GM21529 (cell line): ENCODE measurements at regions not wholly inside any gene's neighbourhood (a gene's known extent, or its start where the extent isn't known, plus 50 kb on each side); places are given as distances from the start of the nearest gene placed in this dataset.
"Not testable (repeated sequence)": the region's sequence is repeated elsewhere in the genome, so short reads cannot be mapped to it uniquely, and the experiment has no call there.

ENCODE experiments used
- ATAC-seq: cut with Tn5 transposase; IDR thresholded peaks from one replicate; pipeline ENCODE4 v1.9.1; 2021; ENCODE audit not compliant: unreplicated experiment

DNA sequence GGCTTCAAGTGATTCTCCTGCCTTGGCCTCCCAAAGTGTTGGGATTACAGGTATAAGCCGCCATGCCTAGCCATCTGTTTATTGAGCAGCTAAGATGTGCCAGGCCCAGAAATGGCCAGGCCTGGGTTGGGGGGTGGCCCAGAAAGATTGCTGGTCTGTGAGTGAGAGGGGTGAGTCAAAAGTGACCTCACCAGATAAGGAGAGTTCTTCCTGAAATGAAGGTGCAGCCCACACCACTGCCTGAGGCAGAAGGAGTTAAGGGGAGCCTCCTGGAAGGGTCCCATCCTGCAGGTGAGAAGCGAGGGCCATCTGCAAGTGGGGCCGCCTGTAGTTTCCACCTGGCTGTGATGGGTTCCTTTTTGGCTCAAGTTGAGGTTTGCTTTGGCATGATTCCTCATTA lies 96.9 kb upstream of the KLF4 start:
- no peak for ATAC-seq

DNA sequence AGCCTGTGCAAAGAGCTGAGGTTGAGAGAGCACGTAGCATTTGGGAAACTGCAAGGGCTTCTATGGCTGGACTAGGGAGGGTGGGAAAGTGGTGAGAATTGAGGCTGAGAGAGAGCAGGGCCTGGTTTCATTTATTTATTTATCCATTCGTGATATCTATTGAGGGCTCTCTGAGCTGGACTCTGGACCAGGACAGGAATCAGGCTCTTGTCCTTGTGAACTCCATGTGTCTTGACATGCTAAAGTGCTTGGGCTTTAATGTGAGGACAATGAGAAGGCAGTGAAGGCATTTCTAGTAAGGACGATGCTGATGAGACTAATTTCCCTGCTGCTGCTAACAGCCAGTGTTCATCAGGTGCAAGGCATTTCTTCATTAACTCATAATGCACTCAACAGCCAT lies 95.9 kb upstream of the KLF4 start:
- ATAC-seq = no peak

DNA sequence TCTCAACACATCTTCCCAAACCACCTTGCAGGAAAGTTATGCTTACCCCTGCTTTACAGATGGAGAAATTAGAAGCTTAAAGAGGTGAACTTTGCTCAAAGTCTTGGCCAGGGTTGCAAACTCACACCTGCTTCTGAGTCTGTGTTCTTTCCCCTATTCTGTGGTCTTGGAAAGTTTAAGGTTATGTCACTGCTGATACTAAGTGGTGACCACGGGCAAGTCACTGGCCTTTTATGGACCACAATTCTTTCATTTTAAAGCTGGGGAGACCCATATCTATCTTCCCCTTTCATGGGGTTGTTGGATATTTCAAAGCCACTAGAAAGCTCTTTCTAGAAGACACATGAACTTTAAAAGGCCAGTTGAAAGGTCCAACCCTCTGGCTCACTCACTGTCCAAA lies 95.4 kb upstream of the KLF4 start:
- ATAC-seq = no peak

DNA sequence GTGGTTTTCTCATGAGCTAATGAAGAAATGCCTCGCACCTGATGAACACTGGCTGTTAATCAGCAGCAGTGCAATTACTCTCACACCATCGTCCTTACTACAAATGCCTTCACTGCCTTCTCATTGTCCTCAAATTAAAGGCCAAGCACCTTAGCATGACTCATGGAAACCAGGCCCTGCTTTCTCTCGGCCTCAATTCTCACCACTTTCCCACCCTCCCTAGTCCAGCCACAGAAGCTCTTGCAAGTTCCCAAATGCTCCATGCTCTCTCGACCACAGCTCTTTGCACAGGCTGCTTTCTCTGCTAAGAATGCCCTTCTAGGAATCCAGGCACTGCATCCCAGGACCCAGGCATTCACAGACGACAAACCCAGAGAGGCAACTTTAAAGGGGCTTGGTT lies 94.6 kb upstream of the KLF4 start:
- no peak for ATAC-seq

DNA sequence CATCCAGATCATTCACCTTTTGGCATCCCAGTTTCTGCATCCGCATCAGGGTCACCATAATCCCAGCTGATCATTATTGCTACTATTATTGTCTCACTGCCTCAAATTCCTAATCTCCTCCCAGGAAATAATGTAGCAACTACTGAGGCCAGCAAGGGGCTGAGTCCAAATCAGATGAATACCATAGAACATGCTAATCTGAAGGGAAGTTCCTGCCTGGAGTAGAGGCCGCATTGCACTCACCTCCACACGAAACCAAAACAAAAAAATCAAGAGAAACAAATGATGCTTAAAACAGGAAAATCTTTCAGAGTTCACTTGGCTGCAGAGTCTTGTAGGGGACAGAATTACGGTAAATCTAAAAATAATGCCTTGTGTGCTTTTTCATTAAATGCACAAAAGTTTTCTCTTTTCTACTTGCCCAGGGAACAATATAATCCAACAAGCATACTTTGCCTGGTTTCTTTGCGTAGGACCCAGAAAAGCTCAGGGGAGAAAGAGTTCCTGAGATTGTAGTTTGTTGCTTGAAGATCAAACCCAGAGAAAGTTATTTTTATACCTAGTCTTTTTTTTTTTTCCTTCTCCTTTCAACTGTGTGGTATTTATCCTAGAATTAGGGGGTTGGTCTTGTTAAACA lies 87.7 kb upstream of the KLF4 start:
- ATAC-seq = no peak

DNA sequence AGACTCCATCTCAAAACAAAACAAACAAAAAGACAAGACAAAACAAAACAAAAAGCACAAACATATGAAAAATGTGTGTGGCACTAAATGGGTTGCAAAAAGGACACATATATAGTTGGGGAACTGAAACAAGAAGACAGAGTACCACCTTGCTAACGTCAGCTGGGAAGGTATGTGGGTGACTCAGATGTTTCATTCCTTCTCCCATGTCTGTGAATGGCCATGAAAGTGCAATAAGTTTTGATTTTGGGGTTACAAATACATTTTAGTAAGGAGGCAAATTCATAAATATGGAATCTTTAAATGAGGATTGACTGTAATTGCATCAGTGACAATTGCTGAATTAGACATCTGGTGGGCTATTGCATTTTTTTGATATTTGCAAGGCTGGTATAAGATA lies 81.6 kb upstream of the KLF4 start:
- ATAC-seq = no peak

DNA sequence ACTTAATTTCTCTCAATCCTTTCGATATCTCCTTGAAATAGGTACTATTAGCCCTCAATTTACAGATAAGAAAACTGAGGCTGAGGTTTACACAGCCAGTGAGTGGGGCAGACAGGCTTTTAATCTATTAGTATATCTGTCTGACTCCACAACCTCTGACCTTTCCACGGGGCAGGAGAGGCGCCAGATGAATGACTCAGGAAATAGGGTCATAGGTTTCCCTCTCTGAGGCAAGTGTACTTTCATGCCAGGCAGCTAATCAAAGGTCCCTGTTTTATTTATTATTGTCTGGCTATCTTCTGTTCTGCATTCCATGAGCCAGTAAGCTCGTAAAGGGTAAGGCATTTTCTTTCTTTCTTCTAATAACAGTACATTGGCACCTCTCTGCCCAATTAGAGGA lies 79.6 kb upstream of the KLF4 start:
- no peak for ATAC-seq

DNA sequence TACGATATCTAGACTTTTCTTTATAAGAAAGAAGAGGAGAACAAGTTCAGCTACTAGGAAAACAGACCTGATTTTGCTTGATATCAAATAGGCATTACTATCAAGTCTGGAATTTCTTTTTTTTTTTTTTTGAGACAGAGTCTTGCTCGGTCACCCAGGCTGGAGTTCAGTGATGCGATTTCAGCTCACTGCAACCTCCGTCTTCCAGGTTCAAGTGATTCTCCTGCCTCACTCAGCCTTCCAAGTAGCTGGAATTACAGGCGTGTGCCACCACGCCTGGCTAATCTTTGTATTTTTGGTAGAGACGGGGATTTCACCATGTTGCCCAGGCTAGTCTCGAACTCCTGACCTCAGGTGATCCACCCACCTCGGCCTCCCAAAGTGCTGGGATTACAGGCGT lies 78.8 kb upstream of the KLF4 start:
- not testable (repeated sequence) for ATAC-seq

DNA sequence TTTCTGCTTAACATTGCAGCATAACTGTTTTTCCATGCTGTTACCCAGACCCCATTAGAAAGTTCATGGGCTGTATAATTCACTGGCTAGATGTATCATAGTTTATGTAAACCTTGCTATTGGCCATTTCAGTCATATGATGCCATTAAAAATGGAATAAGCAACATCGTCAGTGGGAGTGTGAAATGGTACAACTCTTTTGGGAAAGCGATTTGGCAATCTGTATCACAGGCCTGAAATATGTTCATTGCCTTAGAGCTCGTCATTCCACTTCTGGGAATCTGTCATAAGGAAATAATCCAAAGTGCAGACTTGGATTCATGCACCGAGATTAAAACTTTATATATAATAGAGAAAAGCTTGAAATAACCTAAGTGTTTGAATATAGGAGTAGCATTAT lies 77.9 kb upstream of the KLF4 start:
- no peak for ATAC-seq

DNA sequence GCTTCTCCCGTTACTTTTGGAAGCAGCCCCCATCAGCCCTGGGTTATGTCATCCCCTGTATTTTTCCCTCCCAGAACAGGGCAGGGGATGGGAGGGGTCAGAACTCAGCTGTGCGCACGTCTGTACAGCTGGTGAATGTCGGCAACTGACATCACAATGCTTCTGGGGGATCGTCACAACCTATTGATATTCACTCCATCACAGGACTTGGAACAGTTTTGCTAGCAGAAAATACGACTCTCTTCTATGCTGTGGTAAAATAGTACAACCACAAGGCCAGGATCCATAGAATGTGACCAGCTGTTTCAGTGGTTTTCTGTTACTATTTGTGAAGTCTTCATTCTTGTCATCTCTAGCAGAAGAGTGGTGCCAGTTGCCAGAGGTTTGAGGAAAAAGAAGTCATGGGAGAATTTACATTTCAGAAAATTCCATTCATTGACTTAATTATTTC lies 77.1 kb upstream of the KLF4 start:
- ATAC-seq = no peak

DNA sequence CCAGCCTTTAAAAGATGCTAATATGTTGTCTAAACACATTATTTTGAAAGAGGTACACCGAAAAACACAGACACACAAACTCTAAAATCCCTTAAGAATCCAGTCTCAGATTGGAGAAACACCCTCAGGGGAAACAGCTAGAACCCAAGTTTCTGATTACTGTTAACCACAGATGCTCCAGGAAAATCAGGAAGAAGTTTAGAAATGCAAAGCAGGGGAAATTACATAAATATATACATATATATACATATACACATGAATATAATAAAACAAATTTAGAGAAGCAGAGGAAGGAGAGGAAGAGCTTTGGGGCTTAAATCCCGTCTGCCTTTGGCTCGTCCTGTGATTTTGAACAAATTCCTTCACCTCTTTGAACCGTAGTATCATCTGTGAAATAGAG lies 73.2 kb upstream of the KLF4 start:
- no peak for ATAC-seq

DNA sequence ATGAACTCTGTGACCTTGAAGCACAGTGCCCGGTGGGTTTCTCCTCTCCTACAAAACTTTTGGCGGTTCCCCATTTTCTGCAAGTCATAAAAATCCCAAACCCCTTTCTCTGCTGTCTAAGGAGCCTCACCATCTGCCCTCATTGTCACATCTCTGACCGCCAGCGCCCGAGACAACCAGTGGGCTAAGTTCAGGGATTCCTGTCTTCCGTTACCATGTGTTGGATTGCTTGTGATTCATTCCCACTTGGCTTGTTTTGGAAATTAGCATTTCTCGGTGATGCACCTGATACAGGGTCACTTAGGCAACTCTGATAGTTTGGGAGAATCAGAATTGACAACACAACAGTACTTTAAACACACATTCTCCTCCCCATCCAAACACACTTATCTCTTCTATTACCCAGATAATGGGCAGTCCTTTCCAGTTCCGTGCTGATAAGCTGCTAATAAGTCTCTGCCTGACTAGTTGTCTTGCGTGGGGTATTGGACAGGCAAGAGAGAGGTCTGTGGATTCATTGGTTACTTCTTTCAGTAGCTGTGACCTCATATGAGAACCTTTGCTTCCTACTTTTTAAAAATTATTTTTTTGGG lies 70.0 kb upstream of the KLF4 start:
- ATAC-seq = no peak

DNA sequence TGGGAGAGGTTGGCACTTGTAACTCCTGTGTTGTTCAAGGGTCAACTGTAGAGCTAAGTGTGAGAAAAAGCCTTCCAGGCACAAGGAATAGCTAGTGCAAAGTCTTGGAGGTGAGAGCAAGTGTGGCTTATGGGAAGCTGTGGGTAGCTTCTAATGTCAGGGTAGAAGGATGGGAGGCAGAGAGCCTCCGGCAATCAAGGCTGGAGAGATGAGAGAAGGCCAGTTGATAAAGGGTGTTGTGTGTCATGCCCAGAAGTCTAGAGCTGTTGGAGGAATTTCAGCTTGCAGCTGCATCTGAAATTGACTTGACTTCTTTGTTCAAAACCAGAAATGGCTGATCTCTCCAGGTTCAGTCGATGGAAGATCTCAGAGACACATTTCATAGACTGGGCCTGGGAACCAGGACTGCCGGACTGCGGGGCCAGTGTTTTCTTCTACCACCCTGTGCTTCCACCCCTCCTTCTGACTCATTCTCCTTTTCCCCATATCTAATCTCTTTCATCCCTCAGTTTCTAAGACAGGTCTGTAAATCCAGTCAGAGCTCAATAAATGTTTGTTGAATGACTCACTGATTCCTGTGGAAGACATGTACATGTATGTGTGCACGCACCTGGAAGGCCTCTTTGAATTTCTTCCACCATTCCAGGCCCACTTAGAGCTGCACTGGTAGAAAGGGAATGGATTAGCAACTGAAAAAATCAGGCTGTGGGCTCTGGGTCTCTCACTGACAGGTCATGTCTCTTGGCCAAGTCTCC lies 67.8 kb upstream of the KLF4 start:
- no peak for ATAC-seq

DNA sequence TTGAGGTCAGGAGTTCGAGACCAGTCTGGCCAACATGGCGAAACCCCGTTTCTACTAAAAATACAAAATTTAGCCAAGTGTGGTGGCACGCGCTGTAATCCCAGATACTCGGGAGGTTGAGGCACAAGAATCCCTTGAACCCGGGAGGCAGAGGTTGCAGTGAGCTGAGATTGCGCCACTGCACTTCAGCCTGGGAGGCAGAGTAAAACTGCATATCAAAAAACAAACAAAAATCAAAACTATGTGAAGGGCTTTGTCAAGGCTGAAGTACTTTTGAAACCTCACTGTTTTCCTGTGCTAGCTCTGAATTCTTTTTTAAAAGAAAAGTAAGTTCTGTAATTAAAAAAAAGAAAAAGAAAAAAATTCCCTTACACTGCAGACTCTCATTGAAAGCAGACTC lies 65.1 kb upstream of the KLF4 start:
- no peak for ATAC-seq

DNA sequence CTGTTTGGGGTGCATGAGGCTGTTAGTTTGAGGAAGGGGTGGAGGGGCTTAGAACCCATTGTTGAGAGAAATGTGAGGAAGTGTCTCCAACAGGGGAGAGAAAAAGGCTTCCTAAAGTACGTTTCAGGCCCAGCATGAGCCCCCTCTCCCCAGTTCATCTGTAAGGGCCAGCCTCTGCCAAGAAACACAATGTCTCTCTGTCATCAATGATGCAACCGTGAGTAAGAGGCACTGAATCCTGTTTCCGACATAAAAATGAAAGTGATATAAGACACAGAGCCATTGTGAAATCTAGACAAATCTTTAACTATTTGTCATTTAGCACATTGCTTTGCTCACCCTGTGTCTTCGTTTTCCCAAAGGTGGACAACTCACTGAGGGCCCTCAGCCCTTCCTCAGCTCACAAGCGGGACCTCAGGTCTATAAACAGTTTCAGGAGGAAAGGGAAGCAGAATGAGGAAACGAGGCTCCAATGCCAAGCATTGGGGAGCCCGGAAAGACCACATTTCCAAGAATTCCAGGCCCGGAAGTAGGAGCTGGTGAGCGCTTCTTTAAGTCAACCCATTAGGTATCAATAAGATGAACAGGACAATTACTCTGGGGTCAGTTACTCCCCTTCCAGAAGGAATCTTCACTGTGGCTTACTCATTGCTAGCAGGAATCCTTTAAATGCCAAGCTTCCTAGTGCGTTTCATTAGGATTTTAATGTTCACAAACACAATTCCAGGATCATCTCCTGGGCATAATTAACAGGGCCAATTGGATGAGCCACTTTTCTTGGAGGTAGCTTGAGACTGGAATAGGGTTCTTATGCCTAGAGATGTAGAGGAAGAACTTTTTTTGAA lies 59.0 kb upstream of the KLF4 start:
- ATAC-seq = no peak

DNA sequence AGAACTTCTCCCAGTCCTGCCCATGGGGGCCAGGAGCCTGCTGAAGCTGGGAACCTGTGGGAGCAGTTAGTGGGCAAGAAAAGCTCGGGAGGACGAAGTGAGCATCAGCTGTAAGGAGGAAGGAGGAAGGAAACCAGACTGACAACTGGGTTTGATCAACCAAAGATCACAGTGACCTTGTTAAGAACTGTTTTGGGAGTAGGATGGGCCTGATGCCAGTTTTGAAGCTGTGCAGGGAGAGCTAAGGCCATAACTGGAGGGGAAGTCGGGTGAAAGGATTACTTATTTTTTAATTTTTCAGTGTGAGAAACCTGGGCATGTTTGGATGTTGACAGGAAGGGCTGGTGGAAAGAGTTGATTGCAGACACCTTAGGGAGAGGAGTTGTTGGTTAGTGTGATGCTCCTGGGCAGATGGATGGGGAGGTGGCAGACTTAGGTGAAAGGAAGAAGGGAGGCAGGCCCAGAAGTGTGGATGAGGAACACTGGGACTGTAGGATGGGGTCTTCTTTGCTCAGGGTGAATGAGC lies 58.3 kb upstream of the KLF4 start:
- no peak for ATAC-seq

DNA sequence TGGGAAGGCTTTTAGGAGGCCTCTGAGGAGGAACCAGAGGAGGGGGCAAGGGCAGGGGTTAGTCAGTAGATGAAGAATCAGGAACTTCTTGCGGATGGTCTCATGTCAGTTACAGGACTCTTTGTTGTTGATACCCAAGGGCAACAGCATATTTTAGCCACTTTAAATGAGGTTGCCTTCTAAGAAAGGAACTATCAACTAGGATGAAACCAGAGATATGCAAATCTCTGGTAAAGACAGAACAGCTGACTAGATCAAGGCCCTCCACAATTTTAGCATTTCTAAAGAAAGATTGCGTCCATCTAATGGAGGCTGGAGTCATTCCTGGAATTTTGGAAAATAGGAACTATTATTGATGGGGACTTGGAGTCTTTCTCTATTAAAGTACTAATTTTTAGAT lies 57.7 kb upstream of the KLF4 start:
- ATAC-seq = no peak

DNA sequence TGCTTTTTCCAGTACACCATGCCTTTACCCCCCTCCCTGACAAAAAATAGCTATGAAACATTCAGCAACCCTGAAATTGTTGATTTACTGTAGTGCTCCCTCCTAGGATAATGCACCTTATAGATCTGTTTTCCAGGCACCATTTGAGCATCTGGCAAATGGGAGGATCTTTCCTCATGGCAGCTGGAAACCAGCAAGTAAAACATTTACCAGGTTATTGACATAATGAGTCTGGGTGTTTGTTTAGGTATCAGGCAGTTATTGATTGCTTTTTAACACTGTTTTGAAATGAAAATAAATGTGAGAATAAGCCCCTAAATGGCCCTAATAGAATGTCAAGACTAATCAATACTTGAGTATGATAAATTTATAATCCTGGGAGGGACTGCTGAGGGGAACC lies 57.3 kb upstream of the KLF4 start:
- no peak for ATAC-seq

DNA sequence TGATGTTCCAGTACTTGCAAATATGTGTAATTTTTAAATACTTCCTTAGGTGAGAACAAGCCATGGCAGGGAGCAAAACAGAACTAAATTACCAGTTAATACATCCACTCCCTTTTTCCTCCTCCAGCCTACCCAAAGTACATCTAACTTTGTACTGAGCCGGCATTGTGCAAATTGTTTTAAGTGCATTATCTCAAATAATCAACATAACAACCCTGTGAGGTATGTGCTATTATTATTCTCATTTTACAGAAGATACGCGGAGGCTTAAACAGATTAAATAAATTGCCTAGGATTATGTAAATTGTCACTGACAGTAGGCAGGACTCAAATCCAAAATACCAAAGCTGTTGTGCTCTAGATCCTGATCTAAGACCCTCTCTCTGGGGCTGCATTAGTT lies 55.5 kb upstream of the KLF4 start:
- no peak for ATAC-seq

DNA sequence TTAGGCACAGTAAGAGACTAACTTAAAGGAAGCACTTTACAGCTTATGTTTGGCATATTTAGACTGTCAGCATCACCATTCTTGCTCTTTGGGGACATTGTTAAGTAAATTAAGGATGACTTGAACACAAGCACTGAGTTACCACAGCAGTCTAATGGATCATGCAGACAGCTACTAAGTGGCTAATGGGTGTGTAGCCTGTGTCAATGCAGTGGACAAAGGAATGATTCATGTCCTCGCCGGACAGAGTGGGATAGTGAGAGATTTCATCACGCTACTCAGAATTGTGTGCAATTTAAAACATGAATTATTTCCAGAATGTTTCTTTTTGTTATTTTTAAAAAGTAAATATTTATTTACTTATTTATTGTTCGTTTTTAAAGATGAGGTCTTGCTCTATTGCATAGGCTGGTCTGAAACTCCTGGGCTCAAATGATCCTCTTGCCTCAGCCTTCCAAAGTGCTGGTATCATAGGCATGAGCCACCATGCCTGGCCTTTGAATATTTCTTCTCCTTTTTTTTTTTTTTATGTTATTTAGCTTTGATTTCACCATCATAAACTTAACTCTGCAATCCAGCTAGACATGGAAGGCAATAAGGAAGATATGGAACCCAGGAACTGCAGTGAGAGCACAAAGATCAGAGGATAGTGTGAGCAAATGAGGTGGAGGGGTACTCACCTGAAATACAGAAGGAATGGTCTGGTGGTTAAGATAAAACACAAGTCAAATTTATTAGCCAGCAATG lies 53.0 kb upstream of the KLF4 start:
- no peak for ATAC-seq

DNA sequence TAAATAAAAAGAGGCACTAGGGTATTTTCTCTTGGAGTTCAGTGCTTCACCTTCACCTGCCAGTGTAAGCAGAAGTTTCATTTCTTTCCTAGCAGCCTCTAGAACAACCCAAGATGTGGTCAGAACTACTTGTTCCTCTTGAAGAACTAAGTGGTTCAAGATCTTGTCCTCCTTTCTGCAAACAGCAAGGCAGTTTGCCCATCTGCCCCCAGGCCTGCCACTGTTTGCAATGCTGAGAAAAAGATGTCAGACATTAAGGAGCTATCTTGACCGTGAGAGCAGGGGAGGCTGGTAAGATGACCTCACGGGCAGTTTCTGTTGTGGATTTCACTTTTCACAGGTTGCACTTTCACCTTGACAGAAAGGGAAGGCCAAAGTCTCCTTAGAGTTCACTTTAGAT lies 52.0 kb upstream of the KLF4 start:
- peak; percentile 83 for ATAC-seq
